ENCODE measurements at regions not wholly inside any gene's neighbourhood (a gene's known extent, or its start where the extent isn't known, plus 50 kb on each side); places are given as distances from the start of the nearest gene placed in this dataset.

DNA sequence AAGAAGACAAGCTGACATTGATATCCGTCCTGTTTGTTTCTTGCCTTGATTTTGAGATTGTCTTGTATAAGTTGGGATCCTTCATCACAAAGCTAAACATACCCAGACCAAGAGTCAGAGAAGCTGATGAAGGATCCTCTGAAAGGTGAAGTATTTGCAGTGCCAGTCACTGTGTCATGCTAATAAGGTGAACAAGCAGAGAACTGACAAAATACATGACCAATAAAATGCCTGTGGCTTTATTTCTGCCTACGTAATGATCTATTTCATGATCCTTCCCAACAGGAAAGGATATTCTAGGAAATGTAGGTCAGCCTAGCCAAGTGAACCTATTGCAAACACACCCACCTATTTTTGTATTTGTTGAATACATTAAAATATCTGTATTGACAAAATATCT is 351.3 kb upstream of the CDH9 start:
- Histone ChIP-seq H3K23me2 (ENCODE audit: insufficient read length, low read depth, low read length, poor library complexity, severe bottlenecking) (no peaks in the 10 kb centered on the region), H3K79me2 (ENCODE audit: insufficient read depth, low read length) (no peaks in the 10 kb centered on the region), H3K4me1 (ENCODE audit: insufficient read depth, low read length) (no peaks in the 10 kb centered on the region), H3K4ac (ENCODE audit: low read depth, low read length) (no peak overlapping the region), H3K23ac (ENCODE audit: insufficient read length, low read depth, low read length) (no peak overlapping the region), H3K56ac (ENCODE audit: insufficient read length, low read depth, low read length) (no peak overlapping the region), H3K4me2 (ENCODE audit: insufficient read depth, insufficient read length, low read length) (no peak overlapping the region), H3K18ac (ENCODE audit: insufficient read length, low read depth, low read length) (no peak overlapping the region), H3K9ac (ENCODE audit: extremely low read depth, insufficient read length, low read length) (no peak overlapping the region), H2AK5ac (ENCODE audit: insufficient read length, low read length) (no peak overlapping the region), H4K91ac (ENCODE audit: insufficient read length, low read depth, low read length) (no peak overlapping the region), H2AFZ (ENCODE audit: low read length) (no peak overlapping the region), H3K27ac (ENCODE audit: insufficient read length, low read depth, low read length) (no peak overlapping the region), H3K27me3 (ENCODE audit: insufficient read depth, low read length) (no peaks in the 10 kb centered on the region), H2BK5ac (ENCODE audit: insufficient read length, low read length) (no peak overlapping the region), H2BK120ac (ENCODE audit: low read depth, low read length, poor library complexity, severe bottlenecking) (no peak overlapping the region), H3T11ph (ENCODE audit: low read length) (no peak overlapping the region), H2BK20ac (ENCODE audit: low read depth, low read length, poor library complexity, severe bottlenecking) (no peak overlapping the region), H3K79me1 (ENCODE audit: insufficient read depth, low read depth, low read length, poor library complexity, severe bottlenecking) (no peaks in the 10 kb centered on the region), H4K5ac (ENCODE audit: insufficient read length, low read depth, low read length) (no peak overlapping the region), H4K8ac (replicated peaks; ENCODE audit: insufficient read length, low read depth, low read length) (no peak overlapping the region), H3K14ac (ENCODE audit: insufficient read depth, low read length) (no peak overlapping the region), H4K20me1 (ENCODE audit: control insufficient read depth, insufficient read depth, insufficient read length) (no peaks in the 10 kb centered on the region), H2BK12ac (ENCODE audit: insufficient read length, low read depth, low read length) (no peak overlapping the region), H2BK15ac (ENCODE audit: low read depth, low read length) (no peak overlapping the region), H3K9me3 (ENCODE audit: control insufficient read depth, low read depth, low read length) (no peaks in the 10 kb centered on the region)
- H3K4me1 Mint-ChIP-seq, result peaks cover 12 to 15% of the 10 kb centered on the region in 2 experiments
- H3K4me3 Mint-ChIP-seq, result no peak overlapping the region
- no CpG with 5 or more reads among the region's 2 CpGs for WGBS (ENCODE audit: extremely low coverage, insufficient read length, low lambda C conversion rate)
- H3K27me3 Mint-ChIP-seq (ENCODE audit: low read depth), result no peaks in the 10 kb centered on the region
- DNase-seq, result no peak
- H3K9me3 Mint-ChIP-seq, result no peaks in the 10 kb centered on the region
- H3K27ac Mint-ChIP-seq, result no peak overlapping the region
- TF ChIP-seq, protein P1, sequence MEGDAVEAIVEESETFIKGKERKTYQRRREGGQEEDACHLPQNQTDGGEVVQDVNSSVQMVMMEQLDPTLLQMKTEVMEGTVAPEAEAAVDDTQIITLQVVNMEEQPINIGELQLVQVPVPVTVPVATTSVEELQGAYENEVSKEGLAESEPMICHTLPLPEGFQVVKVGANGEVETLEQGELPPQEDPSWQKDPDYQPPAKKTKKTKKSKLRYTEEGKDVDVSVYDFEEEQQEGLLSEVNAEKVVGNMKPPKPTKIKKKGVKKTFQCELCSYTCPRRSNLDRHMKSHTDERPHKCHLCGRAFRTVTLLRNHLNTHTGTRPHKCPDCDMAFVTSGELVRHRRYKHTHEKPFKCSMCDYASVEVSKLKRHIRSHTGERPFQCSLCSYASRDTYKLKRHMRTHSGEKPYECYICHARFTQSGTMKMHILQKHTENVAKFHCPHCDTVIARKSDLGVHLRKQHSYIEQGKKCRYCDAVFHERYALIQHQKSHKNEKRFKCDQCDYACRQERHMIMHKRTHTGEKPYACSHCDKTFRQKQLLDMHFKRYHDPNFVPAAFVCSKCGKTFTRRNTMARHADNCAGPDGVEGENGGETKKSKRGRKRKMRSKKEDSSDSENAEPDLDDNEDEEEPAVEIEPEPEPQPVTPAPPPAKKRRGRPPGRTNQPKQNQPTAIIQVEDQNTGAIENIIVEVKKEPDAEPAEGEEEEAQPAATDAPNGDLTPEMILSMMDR (conservative IDR thresholded peaks at IDR 0.05), result no peak
- H3K36me3 Mint-ChIP-seq (ENCODE audit: insufficient read depth in 1 of 3, low read depth in 3 of 3), result no peaks in the 10 kb centered on the region

All from H9 (cell line).